ENCODE measurements at regions not wholly inside any gene's neighbourhood (a gene's known extent, or its start where the extent isn't known, plus 50 kb on each side); places are given as distances from the start of the nearest gene placed in this dataset.

DNA sequence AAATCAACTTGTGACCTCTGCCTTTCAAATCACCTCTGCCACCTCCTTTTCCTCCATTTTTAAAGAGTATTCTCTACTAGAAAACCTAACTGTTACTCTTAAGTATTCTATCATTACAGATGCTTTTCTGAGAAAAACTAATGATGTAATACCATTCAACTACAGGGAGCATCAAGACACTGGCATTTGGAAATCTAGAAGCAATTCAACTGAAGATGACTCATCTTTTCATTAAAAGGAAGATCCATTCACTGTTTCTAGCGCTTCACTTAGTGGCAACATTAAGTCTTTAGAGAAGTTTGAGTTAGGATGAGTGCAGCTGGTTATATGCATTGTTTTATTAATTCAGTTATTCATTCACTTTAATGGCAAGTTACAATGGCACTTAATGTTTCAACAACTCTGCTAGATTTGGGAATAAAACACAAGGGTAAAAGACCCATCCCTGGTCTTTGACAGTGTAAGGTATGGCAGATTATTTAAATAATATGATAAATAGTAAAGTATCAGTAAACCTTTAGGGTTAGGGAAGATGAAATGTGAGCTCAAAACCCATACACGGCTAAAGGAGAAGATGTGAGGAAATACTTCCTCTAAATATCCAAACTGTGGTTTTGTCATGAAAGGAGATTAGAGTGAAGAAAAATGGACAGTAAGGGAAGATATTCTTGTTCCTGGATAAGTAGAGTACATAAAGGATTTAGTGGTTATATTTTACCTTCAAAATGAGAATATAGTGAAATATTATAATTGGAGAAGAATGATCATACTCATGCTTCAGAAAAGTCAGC lies 61.7 kb downstream of the KCNJ2 start:
- no peak for DNase-seq (ENCODE audit: low spot score)

- no peak for DNase-seq (ENCODE audit: low spot score)
Observed at GRCh38 chr17:70232466-70232865, 63.1 kb downstream of the KCNJ2 start.

- no peak for DNase-seq (ENCODE audit: low spot score)
Observed at GRCh38 chr17:70235252-70235651, 65.9 kb downstream of the KCNJ2 start.

DNA sequence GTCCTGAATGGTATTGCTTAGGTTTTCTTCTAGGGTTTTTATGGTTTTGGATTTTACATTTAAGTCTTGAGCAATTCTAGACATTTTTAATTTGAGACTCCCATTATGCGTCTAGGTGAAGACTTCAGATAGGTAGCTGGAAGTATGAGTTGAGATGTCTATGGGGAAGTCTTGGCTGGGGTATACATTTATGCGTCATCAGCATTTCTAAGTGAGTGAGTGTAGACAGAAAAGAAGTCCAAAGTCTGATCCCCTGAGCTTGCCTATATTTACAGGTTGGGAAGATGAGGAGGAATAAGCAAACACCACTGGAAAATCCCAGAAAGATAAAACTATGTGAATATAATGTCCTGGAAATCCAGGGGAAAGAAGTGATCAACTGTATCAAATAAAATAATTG lies 68.9 kb downstream of the KCNJ2 start:
- no peak for DNase-seq (ENCODE audit: low spot score)

GRCh38 chr17:70238646-70239045 lies 69.3 kb downstream of the KCNJ2 start:
- DNase-seq (ENCODE audit: low spot score) = no peak

DNA sequence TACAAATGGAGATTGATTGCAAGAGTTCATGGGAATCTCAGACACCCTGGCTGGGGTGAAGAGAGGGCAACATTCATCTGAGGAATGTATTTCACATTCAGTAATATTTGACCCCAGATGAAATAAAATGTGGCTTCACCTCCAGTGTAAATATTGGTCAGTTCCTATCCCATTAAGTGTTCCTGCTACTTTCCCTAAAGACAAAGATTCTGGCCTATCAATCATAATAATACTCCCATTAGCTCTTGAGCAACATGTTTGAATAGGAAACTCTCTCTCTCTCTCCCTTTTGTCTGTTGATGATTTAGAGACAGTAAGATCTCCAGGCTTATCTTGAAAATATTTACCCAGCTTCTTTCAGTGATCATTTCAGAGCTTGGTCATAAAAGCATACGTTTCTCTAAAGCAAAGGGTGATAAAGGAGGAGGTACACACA lies 70.1 kb downstream of the KCNJ2 start:
- no peak for DNase-seq (ENCODE audit: low spot score)

DNA sequence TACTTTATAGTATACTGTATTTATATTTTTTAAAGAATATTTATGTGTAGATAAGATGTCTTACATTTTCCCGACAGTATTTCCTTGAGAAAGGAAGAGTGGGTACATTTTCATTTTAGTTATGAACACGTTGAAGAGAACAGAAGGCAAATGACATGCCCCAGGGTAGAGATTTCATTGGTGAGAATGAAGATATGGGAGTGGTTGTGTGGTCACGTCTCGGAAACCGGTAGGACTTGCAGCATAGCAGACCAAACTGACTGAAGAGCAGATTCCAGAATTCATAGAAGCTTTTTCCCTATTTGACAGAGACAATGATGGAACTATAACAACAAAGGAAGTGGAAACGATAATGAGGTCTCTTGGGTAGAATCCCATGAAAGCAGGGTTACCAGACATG lies 71.7 kb downstream of the KCNJ2 start:
- no peak for DNase-seq (ENCODE audit: low spot score)

DNA sequence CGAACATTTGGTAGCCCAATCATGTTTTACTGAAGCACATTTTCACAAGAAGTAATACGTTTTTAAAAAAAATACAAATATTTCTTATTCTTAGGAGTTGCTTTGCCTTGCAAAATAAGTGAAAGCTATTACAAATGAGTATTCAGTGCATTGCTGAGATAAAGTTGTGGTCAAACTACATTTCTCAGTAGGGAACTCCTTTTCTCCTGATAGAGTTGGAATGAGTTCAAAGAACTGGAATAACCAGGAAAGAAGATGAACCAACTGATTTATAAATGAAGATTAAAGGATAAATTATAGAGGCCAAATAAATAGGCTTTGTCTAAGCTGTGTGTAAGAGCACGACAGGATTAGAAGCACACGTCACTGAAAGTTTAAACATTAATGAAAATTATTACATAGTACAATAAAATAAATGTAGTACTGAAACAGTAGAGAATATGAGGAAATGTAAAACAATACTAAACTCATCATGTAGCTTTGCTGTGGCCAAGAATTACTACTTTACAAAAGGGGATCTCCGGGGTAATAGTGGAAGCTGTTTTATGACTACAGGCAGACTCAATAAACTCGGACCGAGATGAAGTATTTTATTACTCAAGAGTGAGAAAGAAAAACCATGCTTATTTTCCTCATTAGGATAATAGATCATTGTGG lies 73.6 kb downstream of the KCNJ2 start:
- DNase-seq (ENCODE audit: low spot score) = no peak

GRCh38 chr17:70251706-70252105 lies 82.4 kb downstream of the KCNJ2 start:
- no peak for DNase-seq (ENCODE audit: low spot score)

DNA sequence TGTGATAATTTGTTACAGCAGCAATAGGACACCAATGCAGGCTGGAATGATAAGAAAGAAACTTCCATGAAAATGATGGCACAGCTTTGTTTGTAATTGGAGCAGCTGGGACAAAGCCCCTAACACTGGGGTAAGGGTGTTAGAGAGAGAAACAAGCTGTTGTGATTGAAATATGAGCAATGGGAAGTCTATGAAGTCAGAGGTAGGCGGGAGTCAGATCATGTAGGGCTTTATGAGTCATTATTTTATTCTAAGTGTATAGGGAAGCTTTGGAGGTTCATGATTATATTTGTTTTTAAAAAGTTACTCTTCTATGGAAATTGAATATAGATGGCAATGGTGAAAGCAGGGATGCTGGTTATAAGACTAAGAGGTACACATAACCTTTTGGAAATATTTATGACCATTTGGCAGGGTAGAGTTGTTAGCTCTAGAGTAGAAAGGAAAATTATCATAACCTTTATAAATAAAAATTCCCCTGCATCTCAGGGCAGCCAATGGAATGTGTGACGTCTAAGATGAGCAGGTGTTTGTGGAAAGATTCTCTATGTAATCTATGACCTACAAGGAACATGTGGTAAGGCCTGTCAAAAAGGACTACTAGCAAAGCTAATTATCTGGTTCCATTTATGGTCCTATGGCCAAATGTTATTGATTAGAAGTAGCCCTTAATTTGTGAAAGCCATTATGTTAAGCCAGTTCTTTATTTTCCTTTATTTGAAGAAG lies 85.6 kb downstream of the KCNJ2 start:
- DNase-seq (ENCODE audit: low spot score) = no peak

- no peak for DNase-seq (ENCODE audit: low spot score)
Observed at GRCh38 chr17:70256751-70257150, 87.4 kb downstream of the KCNJ2 start.

GRCh38 chr17:70258465-70258864 lies 89.1 kb downstream of the KCNJ2 start:
- no peak for DNase-seq (ENCODE audit: low spot score)

- no peak for DNase-seq (ENCODE audit: low spot score)
Observed at GRCh38 chr17:70259400-70259799, 90.1 kb downstream of the KCNJ2 start.

DNA sequence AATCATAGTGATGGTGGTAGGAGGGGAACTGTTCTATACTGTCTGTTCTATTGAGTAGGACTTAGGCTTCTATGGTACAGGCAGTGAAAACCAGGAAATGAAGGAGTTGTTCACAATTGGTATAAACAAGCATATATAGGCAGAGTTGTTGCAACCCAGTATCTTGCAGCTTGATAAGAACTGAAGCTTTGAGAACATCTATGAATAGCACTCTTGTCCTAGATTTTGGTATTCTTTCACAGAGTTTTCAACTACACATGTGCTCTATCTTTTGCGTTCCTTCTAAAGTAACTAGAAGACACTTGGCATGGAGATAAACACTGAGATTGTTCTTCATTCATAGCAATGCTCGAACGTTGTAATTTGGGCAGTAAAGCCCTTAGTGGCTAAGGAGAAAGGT lies 91.8 kb downstream of the KCNJ2 start:
- no peak for DNase-seq (ENCODE audit: low spot score)

- DNase-seq (ENCODE audit: low spot score) = peak; percentile 12
Observed at GRCh38 chr17:70265471-70265870, 96.1 kb downstream of the KCNJ2 start.

DNA sequence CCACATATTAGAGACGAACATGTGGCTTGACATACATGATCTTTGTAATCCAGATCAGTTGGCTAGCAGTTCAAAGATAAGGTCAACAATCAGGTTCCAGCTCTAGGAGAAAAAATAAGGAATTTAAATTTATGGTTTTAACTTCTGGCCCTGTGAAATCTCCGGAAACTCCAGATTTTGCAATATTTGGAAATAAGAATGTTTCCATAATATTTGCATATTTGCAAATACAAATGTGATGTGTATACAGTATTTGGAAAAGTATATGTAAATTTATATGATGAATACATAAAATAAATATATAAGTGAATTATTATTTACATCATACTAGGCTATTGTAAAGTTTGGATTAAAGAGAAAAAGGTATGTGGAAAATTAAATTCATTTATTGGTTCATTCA lies 97.1 kb downstream of the KCNJ2 start:
- no peak for DNase-seq (ENCODE audit: low spot score)

GRCh38 chr17:70268383-70268782 lies 99.1 kb downstream of the KCNJ2 start:
- DNase-seq (ENCODE audit: low spot score) = no peak

- DNase-seq (ENCODE audit: low spot score) = no peak
Observed at GRCh38 chr17:70270554-70270953, 101.2 kb downstream of the KCNJ2 start.

DNA sequence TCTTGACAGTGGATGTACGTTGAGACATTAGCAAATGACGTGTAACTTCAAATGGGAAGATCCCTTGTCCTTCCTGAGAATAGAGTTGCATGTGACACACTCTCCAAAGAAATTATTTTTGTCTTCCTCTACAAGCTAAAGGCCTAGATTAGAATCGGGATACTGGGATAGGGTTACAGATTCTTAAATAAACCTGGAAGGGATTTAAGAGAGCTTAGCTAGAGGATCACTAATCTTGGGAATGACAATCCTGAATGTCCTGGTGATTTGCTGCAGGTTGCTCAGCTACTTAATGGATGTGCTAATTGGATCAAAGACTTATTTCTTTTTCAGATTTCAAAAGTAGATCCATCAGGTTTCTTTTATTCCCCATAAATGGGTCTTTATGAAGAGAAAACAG lies 101.9 kb downstream of the KCNJ2 start:
- DNase-seq (ENCODE audit: low spot score) = no peak

DNA sequence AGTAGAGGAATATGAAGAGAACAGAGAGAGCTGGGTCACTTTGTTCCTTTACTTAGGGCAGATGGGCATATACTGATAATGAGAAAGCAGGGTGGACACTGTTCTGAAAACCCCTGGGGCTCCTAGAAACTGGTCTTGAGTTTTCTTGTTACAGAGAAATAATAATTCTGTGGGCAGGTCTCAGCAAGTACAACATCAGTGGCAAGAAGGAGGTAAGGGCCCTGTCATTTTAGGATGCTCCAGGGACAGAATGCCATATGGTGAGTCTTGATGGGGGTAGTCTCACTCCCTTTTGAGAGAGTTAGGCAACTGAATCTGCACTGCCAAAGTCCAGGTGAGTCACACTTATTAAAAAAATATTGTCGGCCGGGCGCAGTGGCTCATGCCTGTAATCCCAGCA lies 102.3 kb downstream of the KCNJ2 start:
- no peak for DNase-seq (ENCODE audit: low spot score)

GRCh38 chr17:70274255-70274654 lies 104.9 kb downstream of the KCNJ2 start:
- no peak for DNase-seq (ENCODE audit: low spot score)

GRCh38 chr17:70276906-70277305 lies 107.6 kb downstream of the KCNJ2 start:
- DNase-seq (ENCODE audit: low spot score) = no peak

- DNase-seq (ENCODE audit: low spot score) = peak; percentile 47
Observed at GRCh38 chr17:70278844-70279462, 109.6 kb downstream of the KCNJ2 start.
